ENCODE measurements at regions not wholly inside any gene's neighbourhood (a gene's known extent, or its start where the extent isn't known, plus 50 kb on each side); places are given as distances from the start of the nearest gene placed in this dataset.

GRCh38 chr1:94617134-94617805 is 75.7 kb upstream of the F3 start:
- peak; percentile 84 for DNase-seq (ENCODE audit: low read depth)

DNA sequence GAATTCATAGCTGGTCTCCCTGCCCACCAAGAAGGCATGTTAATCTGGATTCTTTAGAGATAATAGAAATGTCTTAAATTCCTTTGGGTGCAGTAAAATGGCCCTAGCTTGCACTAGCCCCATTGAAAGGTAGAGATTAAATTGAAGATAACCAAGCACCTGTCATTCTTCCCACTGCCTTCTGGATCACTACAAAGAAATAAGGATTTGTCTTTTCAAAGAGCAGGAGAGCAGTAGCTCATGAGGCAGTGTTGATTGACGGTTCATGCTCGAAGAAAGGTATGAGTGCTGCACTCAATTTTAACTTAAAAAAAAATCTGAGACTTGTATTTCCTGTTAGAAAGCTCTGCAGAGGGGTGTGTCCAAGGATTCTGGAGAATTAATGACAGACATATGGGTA is 74.9 kb upstream of the F3 start:
- no peak for DNase-seq (ENCODE audit: low read depth)

- DNase-seq (ENCODE audit: low read depth): no peak
Measured at GRCh38 chr1:94614996-94615395, 73.4 kb upstream of the F3 start.

DNA sequence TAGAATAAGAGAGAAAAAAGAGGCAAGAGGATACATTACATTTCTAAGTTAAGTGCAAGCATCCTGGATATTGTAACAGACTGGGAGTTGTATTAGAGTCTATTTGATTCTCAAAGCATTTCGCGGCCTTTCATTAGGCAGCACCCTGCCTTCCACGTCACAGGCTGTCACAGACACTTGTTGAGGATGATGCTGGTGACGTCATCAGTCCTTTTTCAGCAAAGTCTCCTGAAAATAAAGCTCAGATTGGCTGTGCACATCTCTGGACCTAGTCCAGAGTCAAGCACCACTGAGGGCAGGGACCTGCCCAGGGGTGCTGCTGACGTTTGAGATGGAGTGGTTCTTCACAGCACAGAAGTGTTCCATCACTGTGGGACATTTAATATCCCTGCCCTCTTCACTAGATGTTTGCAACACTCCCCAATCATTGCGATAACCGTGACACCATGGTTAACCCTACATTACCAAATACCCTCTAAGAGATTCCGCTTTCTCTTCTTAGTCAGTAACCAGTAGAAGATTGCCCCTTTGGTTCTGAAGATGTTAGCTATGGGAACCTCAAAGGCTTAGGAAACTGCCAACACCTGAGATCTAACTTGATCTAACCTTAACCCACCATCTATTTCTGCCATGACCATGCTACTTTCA is 72.7 kb upstream of the F3 start:
- no peak for DNase-seq (ENCODE audit: low read depth)

- DNase-seq (ENCODE audit: low read depth): no peak
Measured at GRCh38 chr1:94612525-94613204, 71.1 kb upstream of the F3 start.

GRCh38 chr1:94611681-94612475 is 70.3 kb upstream of the F3 start:
- no peak for DNase-seq (ENCODE audit: low read depth)

DNA sequence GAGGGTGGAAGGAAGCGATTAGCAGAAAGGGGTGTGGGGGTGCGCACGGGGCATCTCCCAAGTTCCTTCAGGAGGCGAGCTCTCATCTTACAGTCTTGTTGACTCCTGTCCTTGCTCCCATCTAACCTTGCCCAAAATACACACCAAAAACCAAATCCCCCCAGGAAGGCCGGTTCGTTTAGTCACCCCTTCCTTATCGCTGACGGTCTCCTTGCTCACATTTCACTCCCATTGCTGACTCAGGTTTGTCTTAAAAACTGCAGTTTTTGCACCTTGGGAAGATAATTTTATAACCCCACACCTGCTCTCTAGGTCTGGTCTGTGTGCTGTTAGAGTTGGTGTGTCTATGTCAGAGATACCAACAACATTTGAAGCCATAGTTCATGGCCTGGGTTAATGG is 68.1 kb upstream of the F3 start:
- DNase-seq (ENCODE audit: low read depth): no peak

DNA sequence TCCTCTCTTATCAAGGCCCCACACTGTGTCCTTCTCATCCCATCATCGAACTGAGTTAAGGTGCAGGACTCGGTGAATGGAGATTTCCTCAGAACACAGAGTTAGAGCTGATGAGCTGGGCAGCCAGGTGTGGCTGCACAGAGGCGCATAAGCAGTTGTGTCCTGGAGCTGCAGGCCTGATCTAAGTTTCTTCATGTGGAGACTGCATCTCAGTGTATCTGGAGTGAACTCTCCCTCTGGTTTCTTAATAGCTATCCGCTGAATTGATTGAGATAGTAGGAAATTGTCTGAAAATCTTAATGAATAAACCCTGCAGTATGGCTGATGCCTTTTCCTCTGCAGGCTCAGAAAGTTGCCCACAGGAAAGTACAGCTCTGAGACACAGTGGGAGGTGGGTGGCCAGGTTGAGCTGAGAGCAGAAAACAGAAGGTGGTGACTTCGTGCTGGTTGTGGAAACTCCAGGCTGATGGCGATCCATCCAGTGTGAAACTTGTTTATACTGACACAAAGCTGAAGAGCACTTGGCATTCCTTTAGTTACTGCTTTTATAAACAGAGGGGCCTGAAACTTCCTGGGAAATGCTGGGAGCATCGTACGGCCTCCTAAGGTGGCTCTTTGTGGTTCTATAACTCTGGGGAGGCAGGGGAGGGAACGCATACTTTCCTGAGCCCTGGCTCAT is 67.4 kb upstream of the F3 start:
- DNase-seq (ENCODE audit: low read depth): no peak

DNA sequence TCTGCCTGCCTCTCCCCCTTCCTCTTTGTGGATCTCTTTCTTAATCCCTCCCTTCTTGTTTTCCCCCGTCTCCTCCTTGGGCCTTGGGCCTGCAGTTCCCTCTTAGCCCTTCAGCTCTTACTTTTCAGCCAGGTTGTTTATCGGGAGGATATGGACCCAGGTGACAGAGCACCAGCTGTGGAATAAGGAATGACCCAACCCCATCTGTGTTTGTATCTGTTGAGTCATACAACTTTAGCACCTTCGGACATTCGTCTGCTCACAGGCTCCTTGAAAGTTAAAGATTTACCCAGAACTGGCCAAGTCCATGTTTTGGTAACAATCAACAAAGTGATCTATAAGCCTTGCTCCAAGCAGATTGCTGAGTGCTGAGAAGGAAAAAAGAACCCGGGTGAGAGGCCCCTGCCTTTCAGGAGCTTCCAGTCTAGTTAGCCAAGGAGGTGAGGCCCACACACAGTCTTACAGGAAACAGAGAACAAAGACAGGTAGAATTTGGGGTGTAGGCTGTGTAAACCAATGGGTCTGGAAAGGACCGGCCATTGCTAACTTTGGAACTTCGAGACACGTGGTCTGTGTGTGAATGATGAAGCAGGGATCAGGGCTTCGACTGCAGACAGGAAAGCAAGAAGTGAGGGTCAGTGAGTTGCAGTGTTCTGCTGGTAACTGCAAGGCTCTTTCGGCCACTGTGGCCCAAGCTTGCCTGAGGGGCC is 66.7 kb upstream of the F3 start:
- DNase-seq (ENCODE audit: low read depth): no peak

GRCh38 chr1:94607398-94607797 is 65.8 kb upstream of the F3 start:
- DNase-seq (ENCODE audit: low read depth): no peak

GRCh38 chr1:94606471-94606870 is 64.9 kb upstream of the F3 start:
- DNase-seq (ENCODE audit: low read depth): no peak

DNA sequence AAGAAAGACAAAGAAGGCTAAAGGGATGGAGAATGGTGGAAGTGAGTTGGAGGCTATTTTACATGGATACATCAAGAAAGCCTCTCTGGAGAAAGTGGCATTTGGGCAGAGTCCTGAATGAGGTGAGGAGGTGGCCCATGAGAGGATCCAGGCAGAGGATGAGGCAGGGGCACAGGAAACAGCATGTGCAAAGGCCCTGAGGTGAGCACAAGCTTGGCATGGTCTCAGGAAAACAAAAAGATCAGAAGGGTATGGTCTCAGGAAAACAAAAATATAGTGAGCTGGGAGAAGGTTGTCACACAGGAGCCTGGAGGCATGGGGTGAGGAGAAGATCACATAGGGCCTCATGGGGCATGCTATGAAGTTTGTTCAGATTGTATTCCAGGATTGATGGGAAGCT is 62.1 kb upstream of the F3 start:
- DNase-seq (ENCODE audit: low read depth): no peak

DNA sequence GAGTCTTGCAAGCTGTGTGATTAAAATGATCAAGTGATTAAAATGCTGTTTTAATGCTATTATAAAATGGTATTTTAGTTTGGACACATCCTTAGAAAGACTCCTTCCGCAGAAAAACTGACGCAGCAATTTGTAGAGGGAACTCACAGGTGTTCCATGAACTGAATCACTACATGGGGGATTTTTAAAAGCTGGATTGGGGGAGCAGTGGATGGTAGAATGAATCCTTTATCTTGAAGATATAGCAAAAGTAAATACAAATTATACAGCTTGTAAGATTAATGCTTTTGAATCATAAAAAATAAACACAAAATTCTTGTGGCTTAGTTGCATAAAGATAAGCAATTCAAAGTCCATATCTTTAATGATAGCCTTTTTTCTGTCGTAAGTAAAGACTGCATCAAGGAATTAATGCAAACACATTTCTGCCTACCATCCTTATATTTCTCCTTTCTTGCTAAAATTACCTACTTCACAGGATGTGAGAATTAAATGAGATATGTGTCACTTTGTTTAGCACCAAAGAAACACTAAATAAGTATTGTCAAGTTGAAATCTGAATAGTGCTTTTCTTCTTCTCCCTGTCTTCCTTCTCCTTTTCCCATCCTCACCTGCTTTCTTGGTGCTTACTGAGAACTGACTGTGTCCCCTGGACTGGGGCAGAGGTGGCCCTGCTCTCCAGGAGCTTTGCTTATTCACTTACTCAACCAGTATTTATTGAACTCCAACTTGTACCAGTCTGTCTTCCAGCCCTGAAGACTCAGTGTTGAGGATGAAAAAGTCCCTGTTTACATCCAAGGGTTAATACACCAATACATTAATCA is 61.5 kb upstream of the F3 start:
- DNase-seq (ENCODE audit: low read depth): no peak

DNA sequence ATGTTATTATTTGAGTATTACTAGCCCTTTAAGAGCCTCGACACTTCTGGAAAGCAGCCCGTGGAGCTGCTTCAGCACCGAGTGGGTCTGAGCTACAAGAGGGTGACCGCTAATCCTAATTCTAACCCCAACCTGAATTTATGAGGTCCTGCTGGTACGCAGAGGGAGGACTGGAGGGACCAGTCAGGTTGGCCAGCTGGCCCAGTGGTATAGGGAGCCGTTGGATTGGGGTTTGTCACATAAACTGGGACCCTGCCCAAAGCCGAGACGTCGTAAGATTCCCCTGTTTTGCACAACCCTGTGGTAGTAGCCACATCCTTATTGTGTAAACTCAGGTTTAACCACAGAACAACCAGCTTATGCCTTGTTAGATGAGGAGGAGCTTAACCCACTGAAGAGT is 60.8 kb upstream of the F3 start:
- DNase-seq (ENCODE audit: low read depth): no peak

DNA sequence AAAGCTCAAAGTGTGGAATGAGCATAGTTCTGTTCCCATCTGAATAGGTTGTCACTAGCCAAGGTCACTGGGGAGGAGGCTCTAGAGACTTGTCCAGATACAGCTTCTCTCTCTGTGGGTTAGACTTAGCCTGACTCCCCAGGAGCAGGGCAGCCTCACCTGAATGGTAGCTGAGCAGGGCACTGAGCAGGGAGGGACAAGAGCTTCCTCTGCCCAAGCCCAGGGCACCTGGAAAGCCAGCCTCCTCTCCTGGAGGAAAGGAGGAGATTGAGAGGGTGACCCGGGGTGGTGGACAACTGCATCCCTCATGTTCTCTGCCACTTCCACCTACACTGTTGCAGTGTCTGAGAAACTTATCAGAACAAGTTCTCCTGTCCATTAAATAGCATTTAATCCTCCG is 59.0 kb upstream of the F3 start:
- DNase-seq (ENCODE audit: low read depth): no peak

DNA sequence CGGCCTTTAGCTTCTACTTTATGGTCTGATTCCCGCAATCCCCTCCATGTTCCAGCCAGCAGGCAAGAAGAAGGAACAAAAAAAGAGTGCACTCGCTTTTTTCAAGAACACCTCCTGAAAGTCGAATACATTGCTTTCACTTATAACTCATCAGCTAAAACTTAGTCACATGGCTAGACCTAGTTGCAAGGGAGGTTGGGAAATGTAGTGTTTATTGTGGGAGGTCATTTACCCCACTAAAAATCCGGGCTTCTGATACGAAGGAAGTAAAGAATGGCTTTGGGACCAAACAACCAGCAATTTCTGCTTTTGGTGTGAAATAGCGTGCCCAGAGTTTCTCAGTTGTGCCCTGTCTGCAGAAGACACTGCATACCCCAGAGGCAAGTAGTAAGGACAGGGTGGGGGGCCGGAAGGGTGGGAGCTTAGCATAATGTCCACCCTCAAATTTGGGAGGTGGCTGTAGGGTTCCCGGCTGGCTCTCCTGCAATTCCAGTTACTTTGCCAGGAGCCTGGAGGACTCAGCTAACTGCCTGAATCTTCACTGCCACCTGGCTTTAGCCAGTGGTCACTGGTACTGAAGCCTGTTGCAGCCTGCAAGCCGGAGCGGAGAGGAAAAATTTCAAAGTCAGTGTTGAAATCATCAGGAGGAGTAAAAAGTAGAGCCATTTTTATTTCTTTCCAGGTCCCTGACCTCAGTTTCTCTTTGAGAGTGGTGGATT is 57.7 kb upstream of the F3 start:
- DNase-seq (ENCODE audit: low read depth): no peak

DNA sequence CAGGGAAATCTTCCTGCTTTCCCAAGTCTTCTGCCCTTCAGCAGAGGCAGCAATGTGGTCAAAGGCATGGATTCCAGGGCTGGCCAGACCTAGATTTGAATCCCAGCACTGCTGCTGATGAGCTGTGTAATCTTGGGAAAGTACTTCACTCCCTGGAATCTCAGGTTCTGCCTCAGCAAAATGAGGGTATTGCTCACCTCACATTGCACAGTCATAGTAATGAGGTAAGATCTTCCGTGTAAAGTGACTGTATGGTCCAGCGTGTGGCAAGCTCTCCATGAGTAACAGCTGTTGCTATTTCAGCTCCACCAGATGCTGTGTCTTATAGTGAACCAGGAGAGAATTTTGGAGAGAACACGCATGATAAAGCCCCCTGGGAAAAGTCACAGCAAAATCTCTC is 56.1 kb upstream of the F3 start:
- DNase-seq (ENCODE audit: low read depth): no peak

GRCh38 chr1:94596260-94596659 is 54.7 kb upstream of the F3 start:
- no peak for DNase-seq (ENCODE audit: low read depth)

- DNase-seq (ENCODE audit: low read depth): no peak
Measured at GRCh38 chr1:94595658-94596057, 54.1 kb upstream of the F3 start.

GRCh38 chr1:94593611-94594010 is 52.1 kb upstream of the F3 start:
- DNase-seq (ENCODE audit: low read depth): no peak

Data from HS-5 (cell line).